ENCODE measurements at regions not wholly inside any gene's neighbourhood (a gene's known extent, or its start where the extent isn't known, plus 50 kb on each side); places are given as distances from the start of the nearest gene placed in this dataset.

GRCh38 chr2:129255610-129256313 lies 723.7 kb upstream of the RAB6C start:
- H3K4me3 ChIP-seq (ENCODE audit: insufficient read depth, low read depth, low read length), result no peak overlapping the region
- no peaks in the 10 kb centered on the region for H3K36me3 ChIP-seq (ENCODE audit: control insufficient read depth, insufficient read depth, low read length)
- 87 to 89% methylated on average over 4 of the region's 4 CpGs for WGBS, 2 experiments
- H3K4me1 ChIP-seq (ENCODE audit: control insufficient read depth, insufficient read depth, low read length), result no peaks in the 10 kb centered on the region
- no peaks in the 10 kb centered on the region for H3K27me3 ChIP-seq (ENCODE audit: control insufficient read depth, insufficient read depth, low read length, poor library complexity, severe bottlenecking)
- no peaks in the 10 kb centered on the region for H3K9me3 ChIP-seq (ENCODE audit: control insufficient read depth, low read length)
- no peak overlapping the region for H3K27ac ChIP-seq (ENCODE audit: insufficient read depth, low read depth, low read length, poor library complexity, severe bottlenecking)

DNA sequence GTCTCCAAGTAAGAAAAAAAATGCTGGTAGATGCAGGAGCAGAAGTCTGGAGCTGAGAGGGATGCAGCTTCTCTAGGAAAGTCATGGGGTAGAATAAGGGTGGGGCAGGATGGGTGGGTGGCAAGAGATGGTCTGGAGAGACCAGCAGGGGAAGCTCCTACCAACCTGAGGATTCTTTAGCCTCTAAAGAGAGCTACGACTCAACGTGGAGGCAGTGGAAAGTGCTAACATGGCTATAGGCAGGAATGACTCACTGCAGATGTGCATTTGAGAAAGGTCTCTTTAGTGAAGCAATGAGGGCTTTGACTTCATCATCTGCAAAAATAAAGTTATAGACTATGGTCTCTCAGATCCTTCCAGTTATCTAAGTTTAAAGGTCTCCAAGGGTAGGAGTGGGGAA lies 722.8 kb upstream of the RAB6C start:
- H3K4me1 ChIP-seq (ENCODE audit: control insufficient read depth, insufficient read depth, low read length), result no peaks in the 10 kb centered on the region
- H3K9me3 ChIP-seq (ENCODE audit: control insufficient read depth, low read length), result no peaks in the 10 kb centered on the region
- no peaks in the 10 kb centered on the region for H3K36me3 ChIP-seq (ENCODE audit: control insufficient read depth, insufficient read depth, low read length)
- H3K27ac ChIP-seq (ENCODE audit: insufficient read depth, low read depth, low read length, poor library complexity, severe bottlenecking), result no peak overlapping the region
- no peaks in the 10 kb centered on the region for H3K27me3 ChIP-seq (ENCODE audit: control insufficient read depth, insufficient read depth, low read length, poor library complexity, severe bottlenecking)
- 61 to 85% methylated on average over 2 of the region's 2 CpGs for WGBS, 2 experiments
- no peak overlapping the region for H3K4me3 ChIP-seq (ENCODE audit: insufficient read depth, low read depth, low read length)

DNA sequence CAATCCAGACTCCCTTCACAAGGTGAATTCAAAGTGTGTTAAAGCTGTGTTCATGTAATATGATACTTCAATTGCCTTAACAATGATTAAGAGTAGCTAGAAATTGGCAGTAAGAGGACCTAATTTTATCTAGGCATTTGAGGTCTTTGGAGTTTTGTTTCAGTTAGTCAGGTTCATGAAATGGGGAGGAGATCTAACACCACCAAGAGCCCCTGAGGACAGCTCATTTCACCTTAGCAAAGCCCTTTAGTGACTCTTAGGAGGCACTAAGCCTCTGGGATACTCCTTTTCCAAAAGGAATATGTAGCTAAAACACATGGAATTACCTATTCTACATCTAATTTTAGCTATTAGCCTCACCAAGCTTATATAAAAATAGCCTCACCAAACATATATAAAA lies 716.5 kb upstream of the RAB6C start:
- Histone ChIP-seq H3K27me3 (ENCODE audit: control insufficient read depth, insufficient read depth, low read length, poor library complexity, severe bottlenecking) (no peaks in the 10 kb centered on the region), H3K4me1 (ENCODE audit: control insufficient read depth, insufficient read depth, low read length) (no peaks in the 10 kb centered on the region), H3K9me3 (ENCODE audit: control insufficient read depth, low read length) (no peaks in the 10 kb centered on the region), H3K27ac (ENCODE audit: insufficient read depth, low read depth, low read length, poor library complexity, severe bottlenecking) (no peak overlapping the region), H3K4me3 (ENCODE audit: insufficient read depth, low read depth, low read length) (no peak overlapping the region), H3K36me3 (ENCODE audit: control insufficient read depth, insufficient read depth, low read length) (no peaks in the 10 kb centered on the region)

DNA sequence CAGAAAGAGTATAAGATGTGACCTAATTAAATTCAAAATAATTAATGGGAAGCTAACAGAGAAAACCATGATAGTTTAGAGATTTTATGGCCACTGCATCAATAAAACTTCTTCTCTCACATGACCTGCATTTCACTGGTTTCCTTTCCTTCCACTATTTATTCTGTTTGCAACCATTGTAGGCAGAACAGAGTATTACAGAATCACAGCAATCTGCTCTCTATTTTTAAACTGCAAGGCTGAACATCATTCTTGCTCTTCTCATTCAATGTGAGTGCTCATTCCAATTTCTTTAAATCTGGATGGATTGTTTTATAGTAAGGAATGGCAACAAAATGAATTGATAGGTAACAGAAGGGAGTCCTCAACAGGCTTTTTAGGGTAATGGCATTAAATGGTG lies 715.5 kb upstream of the RAB6C start:
- Histone ChIP-seq H3K27me3 (ENCODE audit: control insufficient read depth, insufficient read depth, low read length, poor library complexity, severe bottlenecking) (no peaks in the 10 kb centered on the region), H3K4me3 (ENCODE audit: insufficient read depth, low read depth, low read length) (no peak overlapping the region), H3K27ac (ENCODE audit: insufficient read depth, low read depth, low read length, poor library complexity, severe bottlenecking) (no peak overlapping the region), H3K9me3 (ENCODE audit: control insufficient read depth, low read length) (no peaks in the 10 kb centered on the region), H3K36me3 (ENCODE audit: control insufficient read depth, insufficient read depth, low read length) (no peaks in the 10 kb centered on the region), H3K4me1 (ENCODE audit: control insufficient read depth, insufficient read depth, low read length) (no peaks in the 10 kb centered on the region)

DNA sequence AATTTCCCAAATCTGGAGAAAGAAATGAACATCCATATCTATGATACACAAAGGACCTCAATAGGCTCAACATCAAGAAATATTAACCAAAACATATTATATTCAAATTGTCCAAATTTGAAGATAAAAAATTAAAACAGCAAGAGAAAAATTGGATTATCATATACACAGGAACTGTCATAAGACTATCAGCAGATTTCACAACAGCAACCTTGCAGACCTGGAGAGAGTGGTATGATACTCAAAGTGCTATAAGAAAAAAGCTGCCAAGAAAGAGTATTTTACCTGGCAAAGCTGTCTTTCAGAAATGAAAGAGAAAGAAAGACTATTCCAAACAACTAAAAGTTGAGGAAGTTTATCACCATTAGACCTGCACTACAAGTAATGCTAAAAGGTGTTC lies 711.9 kb upstream of the RAB6C start:
- Histone ChIP-seq H3K36me3 (ENCODE audit: control insufficient read depth, insufficient read depth, low read length) (no peaks in the 10 kb centered on the region), H3K4me1 (ENCODE audit: control insufficient read depth, insufficient read depth, low read length) (no peaks in the 10 kb centered on the region), H3K27me3 (ENCODE audit: control insufficient read depth, insufficient read depth, low read length, poor library complexity, severe bottlenecking) (no peaks in the 10 kb centered on the region), H3K4me3 (ENCODE audit: insufficient read depth, low read depth, low read length) (no peak overlapping the region), H3K9me3 (ENCODE audit: control insufficient read depth, low read length) (no peaks in the 10 kb centered on the region), H3K27ac (ENCODE audit: insufficient read depth, low read depth, low read length, poor library complexity, severe bottlenecking) (no peak overlapping the region)

DNA sequence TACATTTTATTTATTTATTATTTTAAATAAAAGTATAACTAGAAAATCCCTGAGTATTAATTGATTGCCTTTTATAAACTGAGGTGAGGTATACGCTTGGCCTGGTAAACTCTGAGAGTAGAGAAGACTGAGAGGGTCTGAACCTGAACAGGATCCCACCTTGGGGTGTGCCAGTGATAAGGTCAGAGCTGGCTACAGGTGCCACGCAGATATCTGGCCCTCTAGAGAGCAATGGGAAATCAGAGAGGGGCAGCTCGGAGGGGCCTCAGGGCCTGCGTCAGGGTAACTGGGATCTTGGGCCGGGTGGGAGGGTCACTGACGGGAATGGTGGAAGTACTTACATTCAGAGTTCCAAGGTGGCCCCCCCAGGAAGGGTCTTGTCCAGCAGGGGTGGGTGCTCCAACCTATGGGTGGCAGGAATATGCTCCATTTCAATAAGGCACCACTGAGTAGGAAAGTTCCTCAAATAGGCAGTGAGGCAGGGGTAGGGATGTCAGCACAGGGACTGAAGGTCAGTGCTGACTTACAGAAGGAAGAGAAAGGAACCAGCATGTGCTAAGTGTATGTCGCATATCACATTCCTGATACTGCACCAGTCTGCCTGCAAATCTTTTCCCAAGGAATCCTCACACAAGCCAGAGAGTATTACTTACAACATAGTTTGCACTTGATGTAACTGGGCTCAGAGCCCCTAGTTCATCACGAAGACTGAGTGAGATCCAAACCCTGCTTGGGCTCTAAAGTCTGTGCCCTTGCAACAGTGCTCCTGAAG lies 706.0 kb upstream of the RAB6C start:
- no peaks in the 10 kb centered on the region for H3K36me3 ChIP-seq (ENCODE audit: control insufficient read depth, insufficient read depth, low read length)
- no peaks in the 10 kb centered on the region for H3K9me3 ChIP-seq (ENCODE audit: control insufficient read depth, low read length)
- 93 to 94% methylated on average over 8 of the region's 8 CpGs for WGBS, 2 experiments
- no peak overlapping the region for H3K27ac ChIP-seq (ENCODE audit: insufficient read depth, low read depth, low read length, poor library complexity, severe bottlenecking)
- H3K4me3 ChIP-seq (ENCODE audit: insufficient read depth, low read depth, low read length), result no peak overlapping the region
- H3K4me1 ChIP-seq (ENCODE audit: control insufficient read depth, insufficient read depth, low read length), result no peaks in the 10 kb centered on the region
- H3K27me3 ChIP-seq (ENCODE audit: control insufficient read depth, insufficient read depth, low read length, poor library complexity, severe bottlenecking), result no peaks in the 10 kb centered on the region

- WGBS, 2 experiments, result 59 to 68% methylated on average over 2 of the region's 2 CpGs
- H3K4me1 ChIP-seq (ENCODE audit: control insufficient read depth, insufficient read depth, low read length), result no peaks in the 10 kb centered on the region
- H3K36me3 ChIP-seq (ENCODE audit: control insufficient read depth, insufficient read depth, low read length), result no peaks in the 10 kb centered on the region
- H3K4me3 ChIP-seq (ENCODE audit: insufficient read depth, low read depth, low read length), result no peak overlapping the region
- no peaks in the 10 kb centered on the region for H3K9me3 ChIP-seq (ENCODE audit: control insufficient read depth, low read length)
- no peaks in the 10 kb centered on the region for H3K27me3 ChIP-seq (ENCODE audit: control insufficient read depth, insufficient read depth, low read length, poor library complexity, severe bottlenecking)
- no peak overlapping the region for H3K27ac ChIP-seq (ENCODE audit: insufficient read depth, low read depth, low read length, poor library complexity, severe bottlenecking)
Observed at GRCh38 chr2:129274038-129274415, 705.4 kb upstream of the RAB6C start.

DNA sequence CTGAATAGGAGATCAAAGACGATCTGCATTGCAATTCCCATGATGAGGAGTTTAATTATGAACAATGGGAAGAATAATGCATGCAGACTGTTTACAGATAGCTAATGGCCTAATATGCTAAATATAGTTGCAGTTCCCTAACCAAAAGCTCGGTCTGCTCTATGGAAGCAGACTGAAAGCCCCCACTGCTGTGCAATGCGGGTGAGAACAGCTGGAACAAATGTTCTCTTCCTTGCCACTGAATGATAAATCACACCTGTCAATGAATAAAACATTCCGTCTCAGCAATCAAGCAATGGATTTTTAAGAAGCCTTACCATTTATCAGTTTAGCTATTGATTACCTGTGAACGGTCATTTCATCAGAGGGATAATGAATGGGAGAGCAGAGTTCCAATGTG lies 704.5 kb upstream of the RAB6C start:
- no peaks in the 10 kb centered on the region for H3K4me1 ChIP-seq (ENCODE audit: control insufficient read depth, insufficient read depth, low read length)
- no peaks in the 10 kb centered on the region for H3K27me3 ChIP-seq (ENCODE audit: control insufficient read depth, insufficient read depth, low read length, poor library complexity, severe bottlenecking)
- H3K36me3 ChIP-seq (ENCODE audit: control insufficient read depth, insufficient read depth, low read length), result no peaks in the 10 kb centered on the region
- H3K27ac ChIP-seq (ENCODE audit: insufficient read depth, low read depth, low read length, poor library complexity, severe bottlenecking), result no peak overlapping the region
- no peak overlapping the region for H3K4me3 ChIP-seq (ENCODE audit: insufficient read depth, low read depth, low read length)
- peaks cover 3% of the 10 kb centered on the region for H3K9me3 ChIP-seq (ENCODE audit: control insufficient read depth, low read length)
- 90 to 93% methylated on average over 5 of the region's 5 CpGs for WGBS, 2 experiments

- peaks cover 3% of the 10 kb centered on the region for H3K9me3 ChIP-seq (ENCODE audit: control insufficient read depth, low read length)
- H3K36me3 ChIP-seq (ENCODE audit: control insufficient read depth, insufficient read depth, low read length), result no peaks in the 10 kb centered on the region
- no peak overlapping the region for H3K27ac ChIP-seq (ENCODE audit: insufficient read depth, low read depth, low read length, poor library complexity, severe bottlenecking)
- H3K4me3 ChIP-seq (ENCODE audit: insufficient read depth, low read depth, low read length), result no peak overlapping the region
- 94 to 95% methylated on average over 3 of the region's 3 CpGs for WGBS, 2 experiments
- no peaks in the 10 kb centered on the region for H3K4me1 ChIP-seq (ENCODE audit: control insufficient read depth, insufficient read depth, low read length)
- no peaks in the 10 kb centered on the region for H3K27me3 ChIP-seq (ENCODE audit: control insufficient read depth, insufficient read depth, low read length, poor library complexity, severe bottlenecking)
Observed at GRCh38 chr2:129275706-129276105, 703.8 kb upstream of the RAB6C start.

- Histone ChIP-seq H3K36me3 (ENCODE audit: control insufficient read depth, insufficient read depth, low read length) (no peaks in the 10 kb centered on the region), H3K27me3 (ENCODE audit: control insufficient read depth, insufficient read depth, low read length, poor library complexity, severe bottlenecking) (no peaks in the 10 kb centered on the region), H3K27ac (ENCODE audit: insufficient read depth, low read depth, low read length, poor library complexity, severe bottlenecking) (no peak overlapping the region), H3K4me3 (ENCODE audit: insufficient read depth, low read depth, low read length) (no peak overlapping the region), H3K4me1 (ENCODE audit: control insufficient read depth, insufficient read depth, low read length) (no peaks in the 10 kb centered on the region), H3K9me3 (ENCODE audit: control insufficient read depth, low read length) (peaks cover 3% of the 10 kb centered on the region)
- WGBS, 2 experiments, result 93 to 95% methylated on average over 5 of the region's 5 CpGs
Observed at GRCh38 chr2:129276978-129277584, 702.4 kb upstream of the RAB6C start.
